HG02623 (cell line): ENCODE measurements at regions not wholly inside any gene's neighbourhood (a gene's known extent, or its start where the extent isn't known, plus 50 kb on each side); places are given as distances from the start of the nearest gene placed in this dataset.
"Not testable (repeated sequence)": the region's sequence is repeated elsewhere in the genome, so short reads cannot be mapped to it uniquely, and the experiment has no call there.

ENCODE experiments used
- ATAC-seq: cut with Tn5 transposase; IDR thresholded peaks from one replicate; pipeline ENCODE4 v1.9.1; 2021; ENCODE audit warnings: moderate library complexity; ENCODE audit not compliant: unreplicated experiment

GRCh38 chr13:97716746-97717145 lies 236.7 kb upstream of the IPO5 start:
- ATAC-seq, result no peak

DNA sequence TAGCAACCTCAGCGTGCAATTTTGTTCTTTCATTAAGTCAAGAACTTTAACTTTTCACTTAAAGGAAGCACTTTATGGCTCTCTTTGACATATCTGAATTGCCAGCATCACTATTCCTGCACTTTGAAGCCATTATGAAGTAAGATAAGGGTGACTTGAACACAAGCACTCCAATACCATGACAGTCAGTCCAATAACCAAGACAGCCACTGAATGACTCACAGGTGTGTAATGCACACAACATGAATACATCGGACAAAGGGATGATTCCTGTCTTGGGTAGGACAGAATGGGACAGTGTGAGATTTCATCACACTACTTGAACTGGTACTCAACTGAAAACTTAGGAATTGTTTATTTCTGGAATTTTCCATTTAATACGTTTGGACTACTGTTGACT lies 233.7 kb upstream of the IPO5 start:
- ATAC-seq, result no peak

DNA sequence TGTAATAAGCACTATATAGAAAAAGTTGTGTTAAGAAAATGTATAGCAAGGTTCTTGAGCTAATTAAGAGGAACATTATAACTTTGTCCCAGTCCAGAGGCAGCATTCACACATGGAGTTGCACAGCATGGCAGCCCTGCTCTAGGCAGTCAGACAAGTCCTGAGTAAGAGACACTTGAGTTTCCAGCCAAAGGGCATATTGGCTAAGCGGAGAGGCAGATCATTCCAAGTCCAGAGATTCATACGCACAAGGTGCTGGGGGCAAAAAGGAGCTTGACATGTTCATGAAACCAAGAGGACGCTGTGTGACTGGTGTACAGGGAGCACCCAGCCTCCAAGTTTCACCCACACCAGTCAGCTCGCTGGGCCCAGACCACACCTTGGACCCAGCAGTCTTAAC lies 232.6 kb upstream of the IPO5 start:
- ATAC-seq, result no peak

- no peak for ATAC-seq
Measured at GRCh38 chr13:97723655-97724054, 229.8 kb upstream of the IPO5 start.

- ATAC-seq, result no peak
Measured at GRCh38 chr13:97724450-97724849, 229.0 kb upstream of the IPO5 start.

- ATAC-seq, result no peak
Measured at GRCh38 chr13:97726664-97727280, 226.7 kb upstream of the IPO5 start.

DNA sequence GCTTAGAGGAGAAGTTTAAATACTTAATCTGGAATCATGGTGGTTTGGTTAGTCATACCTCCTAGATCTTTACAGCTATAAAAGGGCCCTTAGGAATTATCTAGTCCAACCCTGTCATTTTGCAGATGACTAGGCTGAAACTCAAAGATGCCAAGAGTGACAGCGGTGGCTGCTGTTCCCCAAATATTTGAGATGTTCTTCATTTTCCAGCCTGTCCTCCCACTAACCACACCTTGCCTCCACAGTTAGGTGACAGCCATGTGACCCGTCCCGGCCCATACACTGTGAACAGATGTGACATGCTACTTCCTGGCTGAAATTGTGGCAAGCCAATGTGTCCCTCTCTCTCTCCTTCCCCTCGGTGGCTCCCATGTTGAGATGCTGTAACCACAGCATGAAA lies 225.5 kb upstream of the IPO5 start:
- no peak for ATAC-seq

DNA sequence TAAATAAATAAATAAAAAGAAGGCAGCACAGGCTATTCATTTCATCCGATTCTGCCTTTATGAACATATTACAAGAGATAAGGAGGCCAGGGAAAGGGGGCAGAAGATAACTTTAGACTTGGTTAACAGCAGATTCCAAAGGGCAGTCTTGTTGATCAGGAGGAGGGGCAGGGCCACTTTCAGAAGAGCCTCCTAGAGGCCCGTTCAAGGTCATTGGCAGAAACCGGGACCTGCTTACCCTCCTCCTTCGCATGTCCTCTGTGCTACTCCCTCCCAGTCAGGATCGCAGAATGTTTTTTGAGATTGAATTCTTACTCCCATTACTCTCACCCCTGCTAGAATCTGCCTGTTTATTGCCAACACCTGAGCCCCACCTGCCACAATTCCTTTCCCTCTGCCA lies 217.0 kb upstream of the IPO5 start:
- ATAC-seq, result no peak

- ATAC-seq, result no peak
Measured at GRCh38 chr13:97742084-97742483, 211.4 kb upstream of the IPO5 start.

DNA sequence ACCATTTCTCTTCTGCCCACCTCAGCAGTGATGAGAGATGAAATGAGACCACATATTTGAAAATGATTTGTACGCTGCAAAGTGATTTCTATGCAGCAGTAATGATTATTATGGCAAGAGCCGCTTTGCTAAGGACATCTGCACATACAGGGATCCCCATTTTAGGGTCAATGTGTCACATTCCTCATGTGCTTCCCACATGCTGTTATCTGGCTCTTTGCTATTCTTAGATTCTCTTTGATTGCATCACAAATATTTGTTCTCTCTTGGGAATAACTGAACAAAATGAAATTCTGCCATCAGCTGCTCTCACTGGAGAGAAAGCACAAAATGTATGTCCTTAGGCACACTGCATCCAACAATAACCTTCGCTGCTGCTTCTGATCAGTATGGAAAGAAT lies 209.5 kb upstream of the IPO5 start:
- ATAC-seq, result no peak

- ATAC-seq, result no peak
Measured at GRCh38 chr13:97746649-97747048, 206.8 kb upstream of the IPO5 start.

- no peak for ATAC-seq
Measured at GRCh38 chr13:97749174-97749573, 204.3 kb upstream of the IPO5 start.

DNA sequence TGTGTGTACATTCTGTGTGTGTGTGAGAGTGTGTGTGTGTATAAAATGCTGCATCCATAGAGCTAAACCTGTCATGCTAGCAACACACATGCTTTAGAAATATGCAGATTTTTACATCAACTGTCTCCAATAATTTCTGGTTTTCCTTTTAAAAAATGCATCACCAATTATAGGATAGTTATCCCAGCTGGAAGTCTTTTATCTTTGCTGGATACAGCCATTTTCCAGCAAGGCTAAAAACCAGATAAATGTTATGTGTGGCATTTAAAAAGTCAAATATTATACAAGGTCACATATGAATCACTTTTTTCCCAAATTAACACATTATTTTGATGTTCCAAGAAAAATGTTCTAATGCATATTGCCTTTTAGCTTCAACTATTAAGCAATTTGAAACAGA lies 202.0 kb upstream of the IPO5 start:
- ATAC-seq, result no peak

DNA sequence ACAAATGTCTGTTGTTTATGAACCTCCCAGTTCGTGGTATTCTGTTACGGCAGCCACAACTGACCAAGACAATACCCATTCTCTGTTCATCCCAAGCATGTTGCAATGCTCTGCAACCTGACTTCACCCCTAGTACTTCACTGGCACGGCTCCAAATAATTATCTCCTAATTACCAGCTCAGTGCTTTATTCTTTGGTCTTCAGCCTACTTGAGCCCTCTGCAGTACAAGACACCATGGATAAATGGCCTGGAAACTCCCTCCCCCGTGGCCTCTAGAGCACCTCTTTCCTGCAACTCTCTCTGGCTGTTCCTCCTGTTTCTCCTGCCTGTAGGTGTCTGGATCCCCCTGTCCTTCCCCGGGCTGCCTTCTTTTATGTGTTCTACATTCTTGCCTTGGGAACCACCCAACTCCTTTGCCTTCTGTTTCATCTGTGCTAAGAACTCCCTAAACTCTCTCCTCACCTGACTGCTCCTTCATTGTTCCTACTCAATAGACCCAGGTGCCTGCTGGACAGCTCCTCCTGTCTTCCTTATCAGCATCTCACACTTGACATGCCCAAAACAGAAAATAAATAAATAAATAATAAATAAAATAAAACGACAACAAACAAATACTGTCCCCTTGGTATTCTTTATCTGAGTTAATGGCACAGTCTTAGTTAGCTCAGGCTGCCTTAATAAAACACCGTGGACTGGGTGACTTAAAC lies 200.4 kb upstream of the IPO5 start:
- ATAC-seq, result no peak

DNA sequence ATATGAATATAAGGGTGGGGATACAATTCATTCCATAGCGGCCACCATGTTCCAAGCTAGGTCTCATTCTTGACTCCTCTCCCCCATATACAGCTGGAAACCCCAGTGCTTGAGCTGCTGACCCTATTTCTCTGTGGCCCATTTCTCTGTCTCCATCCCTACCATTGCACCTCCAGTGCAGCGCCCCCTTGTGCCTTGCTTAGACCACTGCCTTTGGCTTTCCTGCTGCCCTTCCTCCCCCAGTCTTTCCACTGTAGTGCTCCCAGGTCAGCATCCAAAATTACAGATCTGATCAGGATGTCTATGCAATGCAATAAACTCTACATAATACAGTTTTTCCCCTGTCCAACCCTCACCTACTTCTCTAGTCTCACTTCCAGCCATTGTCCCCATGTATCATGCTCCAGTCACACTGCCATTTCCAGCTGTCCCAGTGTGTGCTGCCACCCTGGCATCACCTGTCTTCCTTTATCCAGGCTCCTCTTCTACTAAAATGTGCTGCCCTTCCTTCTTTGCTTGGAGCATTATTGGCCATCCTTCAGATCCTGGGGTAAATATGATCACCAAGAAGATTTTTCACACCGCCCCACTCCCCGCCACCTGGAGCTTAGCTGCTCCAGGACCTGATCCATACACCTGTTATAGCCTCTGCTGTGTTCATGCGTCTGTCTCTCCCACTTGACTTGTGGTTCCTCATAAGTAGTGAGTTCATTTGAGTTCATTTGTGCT lies 199.4 kb upstream of the IPO5 start:
- ATAC-seq, result no peak

DNA sequence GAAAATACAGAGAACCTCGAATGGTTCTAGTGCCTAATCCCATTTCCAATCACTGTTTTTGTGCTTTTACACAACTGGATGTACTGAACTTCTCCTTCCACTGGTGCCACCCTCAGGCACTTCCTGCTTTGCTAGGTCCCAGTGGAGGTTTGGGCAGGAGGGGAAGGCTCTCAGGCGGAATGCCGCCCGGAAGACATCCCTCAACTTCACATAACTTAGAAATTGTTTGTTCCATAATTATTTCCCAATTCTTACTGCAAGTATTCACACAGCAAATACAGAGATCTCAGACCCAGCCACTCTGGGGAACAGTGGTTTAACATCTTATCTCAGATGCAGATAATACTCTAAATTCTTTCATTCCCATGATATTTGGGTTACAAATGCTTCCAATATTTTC lies 195.7 kb upstream of the IPO5 start:
- ATAC-seq, result no peak

DNA sequence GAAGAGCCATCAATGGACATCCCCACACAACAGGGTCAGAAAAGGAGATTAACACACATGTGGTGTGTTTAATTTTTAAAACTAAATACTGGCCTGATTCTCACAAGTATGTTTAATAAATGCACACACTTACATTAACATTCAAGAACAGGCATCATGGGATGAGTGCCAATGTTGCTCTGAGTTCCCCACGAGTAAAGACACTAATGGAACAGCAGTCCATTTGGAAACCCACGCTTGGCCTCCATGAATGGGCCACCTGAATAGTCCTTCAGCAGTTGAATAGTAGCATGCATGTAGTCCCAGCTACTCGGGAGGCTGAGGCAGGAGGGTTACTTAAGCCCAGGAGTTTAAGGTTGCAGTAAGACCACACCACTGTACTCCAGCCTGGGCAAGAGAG lies 195.2 kb upstream of the IPO5 start:
- ATAC-seq, result no peak

DNA sequence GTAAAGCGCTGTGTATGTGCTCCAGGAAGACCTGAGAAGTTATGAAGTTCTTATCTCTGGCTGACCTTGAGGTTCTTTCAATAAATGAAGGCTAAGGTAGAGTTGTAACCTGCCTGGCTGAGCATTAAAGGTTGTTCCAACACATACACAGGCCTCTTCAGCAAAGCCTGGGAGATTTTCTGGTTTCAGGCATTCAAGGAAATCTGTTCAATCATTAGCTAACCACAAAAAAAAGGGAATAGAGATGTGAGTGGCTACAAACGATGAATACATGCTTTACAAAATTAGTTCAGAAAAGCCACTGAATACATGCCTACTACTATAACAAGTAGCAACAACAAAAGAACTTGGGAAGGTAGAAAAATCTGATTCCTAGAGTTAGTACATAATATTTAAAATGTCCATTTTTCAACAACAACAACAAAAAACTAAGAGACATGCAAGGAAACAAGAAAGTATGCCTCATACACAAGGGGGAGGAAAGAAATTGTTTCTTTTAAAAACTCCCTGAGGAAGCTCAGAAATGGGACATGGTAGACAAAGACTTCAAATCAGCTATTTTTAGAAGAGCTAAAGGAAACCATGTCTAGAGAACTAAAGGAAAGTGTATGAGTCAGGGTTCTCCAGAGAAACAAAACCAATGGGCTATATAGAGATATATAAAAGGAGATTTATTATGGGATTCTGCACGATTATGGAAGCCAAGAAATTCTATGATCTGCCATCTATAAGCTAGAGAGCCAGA lies 191.5 kb upstream of the IPO5 start:
- ATAC-seq, result no peak

DNA sequence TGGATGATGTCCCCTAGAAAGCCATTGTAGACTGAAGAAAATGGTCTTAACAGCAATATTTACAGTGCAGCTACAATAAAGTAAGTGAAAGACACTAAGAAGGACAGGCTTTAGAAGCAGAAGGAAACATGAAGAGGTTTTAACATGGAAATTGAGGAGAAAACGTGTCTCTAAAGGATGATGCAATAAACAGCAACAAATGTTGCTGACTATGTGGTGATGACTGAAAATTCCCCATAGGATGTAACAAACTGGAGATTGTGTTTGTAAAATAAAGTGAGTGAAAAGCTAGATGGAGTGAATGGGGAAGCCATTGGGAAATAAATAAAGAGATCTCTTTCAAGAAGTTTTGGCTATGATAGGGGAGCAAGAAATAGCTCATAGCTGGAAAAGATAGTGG lies 186.7 kb upstream of the IPO5 start:
- ATAC-seq, result no peak

DNA sequence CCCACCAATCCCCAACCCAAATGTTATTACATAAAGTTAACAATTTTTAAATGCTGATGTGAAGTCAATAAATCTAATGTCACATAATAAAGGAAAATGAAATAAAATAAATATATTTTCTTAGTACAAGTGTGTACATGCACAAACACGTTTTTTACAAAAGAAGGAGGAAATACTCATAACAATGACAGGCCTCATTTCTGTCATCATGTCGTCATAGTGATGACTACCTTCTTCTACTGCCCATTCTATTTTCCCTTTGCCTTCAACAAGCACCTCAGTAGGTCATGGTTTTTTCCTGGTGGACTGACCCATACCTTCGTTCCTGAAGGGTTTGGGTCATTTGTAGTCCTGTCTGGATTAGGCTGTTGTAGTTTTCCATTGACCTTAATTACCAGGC lies 185.3 kb upstream of the IPO5 start:
- no peak for ATAC-seq

DNA sequence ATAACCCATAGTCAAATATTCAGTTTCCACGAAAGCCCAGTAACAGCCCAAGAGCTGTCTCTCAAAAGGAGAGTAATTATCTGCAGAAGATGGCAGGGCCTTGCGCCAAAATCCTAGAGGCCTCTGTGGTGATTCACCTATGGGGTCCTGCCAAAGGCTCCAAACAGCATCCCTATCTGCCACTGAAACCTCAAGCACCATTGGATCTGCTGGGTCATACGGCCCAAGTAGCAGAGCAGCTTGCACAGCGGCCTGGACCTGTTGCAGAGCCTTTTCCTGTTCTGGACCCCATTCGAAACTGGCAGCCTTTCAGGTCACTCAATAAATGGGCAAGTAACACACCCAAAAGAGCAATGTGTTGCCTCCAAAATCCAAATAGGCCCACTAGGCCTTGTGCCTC lies 183.2 kb upstream of the IPO5 start:
- not testable (repeated sequence) for ATAC-seq

DNA sequence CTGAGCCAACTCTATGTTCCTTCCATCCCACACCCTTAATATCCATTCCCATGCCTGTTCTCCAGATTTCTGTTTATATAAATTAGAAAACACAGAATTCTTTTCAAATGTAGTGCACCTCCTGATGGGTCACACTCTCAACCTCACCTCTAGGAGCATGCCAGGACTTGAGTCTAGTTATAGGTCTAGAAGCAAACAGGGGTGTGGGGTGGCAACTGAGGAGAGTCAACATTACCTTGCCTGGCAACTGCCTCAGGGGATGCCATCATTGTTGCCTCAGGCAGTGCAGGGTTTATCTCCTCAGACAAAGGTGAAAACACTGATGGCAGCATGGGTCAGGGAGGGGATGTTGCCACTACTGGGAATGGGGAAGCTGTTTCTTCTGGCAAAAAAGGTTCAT lies 181.0 kb upstream of the IPO5 start:
- not testable (repeated sequence) for ATAC-seq
